Thyroid gland (tissue), 4 donors: ENCODE measurements at regions not wholly inside any gene's neighbourhood (a gene's known extent, or its start where the extent isn't known, plus 50 kb on each side); places are given as distances from the start of the nearest gene placed in this dataset.

Experiments
- DNase-seq, 2 donors: peaks; one replicate each; pipeline ENCODE4 v3.0.0-alpha.2; 2019
- H3K27ac ChIP-seq, 3 donors: fragments of 200-600 bp; sonication (generic); 1 replicate in 2 of 3; 2 replicates in 1 of 3; pipeline ENCODE4 v1.5.1; 2016 to 2019; ENCODE audit warnings: mild to moderate bottlenecking in 1 of 3, moderate library complexity in 1 of 3
- H3K27me3 ChIP-seq: fragments of 200-600 bp; sonication (generic); one replicate; pipeline ENCODE4 v1.5.1; 2019
- H3K36me3 ChIP-seq, 2 donors: fragments of 200-600 bp; sonication (generic); one replicate each; pipeline ENCODE4 v1.5.1; 2016 to 2019
- H3K4me1 ChIP-seq, 2 donors: fragments of 200-600 bp; sonication (generic); one replicate each; pipeline ENCODE4 v1.5.1; 2017 to 2019
- H3K4me3 ChIP-seq, 3 donors: fragments of 200-600 bp; sonication (generic); replicated peaks in 1 of 3; 1 replicate in 2 of 3; 2 replicates in 1 of 3; pipeline ENCODE4 v1.5.1; 2016; ENCODE audit warnings: mild to moderate bottlenecking in 1 of 3
- H3K9me3 ChIP-seq: fragments of 200-600 bp; sonication (generic); one replicate; pipeline ENCODE4 v1.5.1; 2017
- CTCF ChIP-seq, 6 experiments: fragments of 200-600 bp in 3 of 6; fragments of 450-650 bp in 3 of 6; sonication (generic) in 3 of 6; IDR thresholded peaks; one replicate each; pipeline ENCODE4 v1.5.1; 2016 to 2019; ENCODE audit warnings: antibody characterized with exemption in 6 of 6, mild to moderate bottlenecking in 2 of 6, inconsistent platforms in 1 of 6, moderate library complexity in 1 of 6
- POLR2A ChIP-seq, 2 donors: fragments of 450-650 bp; IDR thresholded peaks; one replicate each; pipeline ENCODE4 v1.6.1; 2017; ENCODE audit warnings: antibody characterized with exemption in 2 of 2, mild to moderate bottlenecking in 2 of 2, moderate library complexity in 1 of 2
- WGBS, 2 donors: methylation state at CpG; one replicate each; pipeline ENCODE4 v1.1.5; 2017; 5-methylcytosine and 5-hydroxymethylcytosine counted together
- intact Hi-C: fragments of 100-400 bp; cut with DNase I; formaldehyde crosslinking; loops from one replicate; pipeline ENCODE4 v1.15.1; 2023

GRCh38 chr1:175824079-175824478 lies 80.7 kb upstream of the TNR start:
- WGBS, 2 donors, result 58 to 68% methylated on average over 3 of the region's 3 CpGs
- intact Hi-C loops, result no loop called here

GRCh38 chr1:175823406-175823805 lies 80.0 kb upstream of the TNR start:
- Histone ChIP-seq H3K4me1 (no peaks in the 10 kb centered on the region), H3K27ac (no peak overlapping the region), H3K36me3 (no peaks in the 10 kb centered on the region), H3K9me3 (no peaks in the 10 kb centered on the region), H3K27me3 (no peaks in the 10 kb centered on the region), H3K4me3 (no peak overlapping the region)
- no peak for DNase-seq
- intact Hi-C loops, result no loop called here
- no peak for TF ChIP-seq CTCF (IDR thresholded peaks at IDR 0.05)
- no peak for TF ChIP-seq POLR2A (IDR thresholded peaks at IDR 0.05)

More at GRCh38 chr1:175824079-175824478, 80.7 kb upstream of the TNR start:
- no peak overlapping the region for H3K4me3 ChIP-seq
- H3K36me3 ChIP-seq, result no peaks in the 10 kb centered on the region
- no peak for TF ChIP-seq POLR2A (IDR thresholded peaks at IDR 0.05)
- TF ChIP-seq CTCF (IDR thresholded peaks at IDR 0.05), result no peak
- H3K27ac ChIP-seq, result no peak overlapping the region
- H3K27me3 ChIP-seq, result no peaks in the 10 kb centered on the region
- no peak for DNase-seq
- H3K9me3 ChIP-seq, result no peaks in the 10 kb centered on the region
- no peaks in the 10 kb centered on the region for H3K4me1 ChIP-seq

GRCh38 chr1:175822580-175822979 lies 79.2 kb upstream of the TNR start:
- WGBS, 2 donors, result 77 to 78% methylated on average over 2 of the region's 2 CpGs
- TF ChIP-seq CTCF (IDR thresholded peaks at IDR 0.05), result no peak
- no peak for TF ChIP-seq POLR2A (IDR thresholded peaks at IDR 0.05)
- no peaks in the 10 kb centered on the region for H3K9me3 ChIP-seq
- H3K36me3 ChIP-seq, result no peaks in the 10 kb centered on the region
- intact Hi-C loops, result no loop called here
- no peak overlapping the region for H3K4me3 ChIP-seq
- H3K4me1 ChIP-seq, result no peaks in the 10 kb centered on the region
- H3K27me3 ChIP-seq, result no peaks in the 10 kb centered on the region
- DNase-seq, result no peak
- H3K27ac ChIP-seq, result no peak overlapping the region

DNA sequence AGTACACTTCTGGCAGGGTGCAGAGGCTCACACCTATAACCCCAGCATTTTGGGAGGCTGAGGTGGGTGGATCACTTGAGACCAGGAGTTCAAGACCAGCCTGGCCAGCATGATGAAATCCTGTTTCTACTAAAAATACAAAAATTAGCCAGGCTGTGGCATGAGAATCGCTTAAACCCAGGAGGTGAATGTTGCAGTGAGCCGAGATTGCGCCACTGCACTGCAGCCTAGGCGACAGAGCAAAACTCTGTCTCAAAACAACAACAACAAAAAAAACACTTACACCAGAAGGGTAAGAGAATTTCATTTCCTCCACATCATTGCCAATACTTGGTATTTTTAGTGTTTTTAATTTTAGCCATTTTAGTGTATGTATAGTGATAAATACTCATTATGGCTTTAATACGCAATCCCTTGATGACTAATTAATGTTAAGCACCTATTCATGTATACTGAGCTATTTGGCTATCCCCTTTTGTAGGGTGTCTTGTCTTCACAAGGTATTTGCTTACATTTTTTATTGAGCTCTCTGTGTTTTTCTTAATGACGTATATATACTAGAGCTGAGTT lies 77.1 kb upstream of the TNR start:
- Histone ChIP-seq H3K27ac (no peak overlapping the region), H3K4me3 (no peak overlapping the region), H3K27me3 (no peaks in the 10 kb centered on the region), H3K9me3 (no peaks in the 10 kb centered on the region), H3K4me1 (no peaks in the 10 kb centered on the region), H3K36me3 (no peaks in the 10 kb centered on the region)
- WGBS, 2 donors, result 92 to 94% methylated on average over 6 of the region's 6 CpGs
- DNase-seq, result no peak
- TF ChIP-seq POLR2A (IDR thresholded peaks at IDR 0.05), result no peak
- no peak for TF ChIP-seq CTCF (IDR thresholded peaks at IDR 0.05)
- intact Hi-C loops, result no loop called here

DNA sequence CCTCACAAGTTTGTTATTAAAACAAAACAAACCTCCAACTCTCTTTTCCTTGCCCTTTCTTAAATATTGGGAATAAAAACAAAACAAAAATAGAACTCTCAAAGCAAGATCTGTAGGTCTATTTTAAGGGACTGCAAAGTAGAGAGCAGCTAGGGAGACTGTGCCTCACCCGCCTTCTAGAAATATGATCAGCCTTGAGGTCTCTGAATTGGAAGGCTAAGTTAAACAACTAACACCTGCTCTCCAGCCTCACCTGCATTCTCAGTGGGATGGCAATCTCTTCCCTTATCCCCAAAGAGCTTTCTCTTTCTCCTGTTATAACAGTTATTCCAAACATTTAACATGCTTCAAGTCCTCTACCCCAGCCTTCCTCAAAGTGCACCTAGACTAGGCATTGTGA lies 75.5 kb upstream of the TNR start:
- Histone ChIP-seq H3K9me3 (no peaks in the 10 kb centered on the region), H3K27me3 (no peaks in the 10 kb centered on the region), H3K4me3 (no peak overlapping the region), H3K36me3 (no peaks in the 10 kb centered on the region), H3K27ac (no peak overlapping the region), H3K4me1 (no peaks in the 10 kb centered on the region)
- intact Hi-C loops, result no loop called here
- TF ChIP-seq POLR2A (IDR thresholded peaks at IDR 0.05) (no peak), CTCF (IDR thresholded peaks at IDR 0.05) (no peak)
- no peak for DNase-seq
- 29 to 37% methylated on average over 1 of the region's 1 CpG for WGBS, 2 donors
